AG04449 (cell line): ENCODE measurements at regions not wholly inside any gene's neighbourhood (a gene's known extent, or its start where the extent isn't known, plus 50 kb on each side); places are given as distances from the start of the nearest gene placed in this dataset.

Source experiments
- CTCF ChIA-PET: fragments of 350-600 bp; formaldehyde crosslinking; extraction: SDS; loops from one replicate; lab custom pipeline; 2021; ENCODE audit warnings: antibody characterized with exemption; lab: Yijun Ruan, JAX
- POLR2A ChIA-PET: fragments of 400-600, 350-600 bp; formaldehyde crosslinking; extraction: SDS; loops from one replicate; lab custom pipeline; 2020; ENCODE audit warnings: antibody characterized with exemption, inconsistent platforms; lab: Yijun Ruan, JAX
- DNase-seq: peaks from one replicate; pipeline ENCODE4 v3.0.0-alpha.2; 2010; ENCODE audit warnings: low read depth, low spot score
- H3K4me3 ChIP-seq: 2 replicates; pipeline ENCODE4 v1.5.1; 2011; ENCODE audit warnings: low read depth, mild to moderate bottlenecking, control low read depth, low read length
- TF ChIP-seq, protein P1 (sequence below): IDR thresholded peaks from one replicate; pipeline ENCODE4 v1.5.1; 2011; ENCODE audit warnings: mild to moderate bottlenecking, moderate library complexity, low read length, control low read depth, inconsistent platforms; ENCODE audit not compliant: insufficient read depth; ENCODE audit errors: missing control alignments

DNA sequence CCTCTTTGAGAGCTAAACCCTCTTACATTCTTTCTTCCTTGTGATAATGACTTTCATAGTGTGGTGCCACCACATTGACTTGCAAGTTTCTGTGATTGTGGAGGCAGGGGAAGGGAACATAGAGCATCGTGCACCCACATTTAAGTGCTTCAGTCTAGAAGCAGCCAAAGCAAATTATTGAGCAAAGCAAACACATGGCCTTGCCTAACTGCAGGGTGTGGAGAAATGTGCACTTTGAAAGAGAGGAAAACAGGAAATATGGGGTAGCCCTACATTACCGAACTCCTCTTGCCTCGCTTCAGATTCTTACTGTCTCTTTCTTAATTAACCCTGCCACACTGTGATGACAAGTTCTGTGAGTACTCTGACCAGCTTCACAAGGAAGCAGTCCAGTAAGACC lies 814.6 kb downstream of the SLC4A3 start:
- no peak overlapping the region for H3K4me3 ChIP-seq
- POLR2A ChIA-PET: no interaction called here
- CTCF ChIA-PET: interaction anchor here (1.7 kb wide), 1 partner anchor 10 kb away, joined by 4 read pairs; no protein-coding TSS in a partner anchor
- TF ChIP-seq, protein P1, sequence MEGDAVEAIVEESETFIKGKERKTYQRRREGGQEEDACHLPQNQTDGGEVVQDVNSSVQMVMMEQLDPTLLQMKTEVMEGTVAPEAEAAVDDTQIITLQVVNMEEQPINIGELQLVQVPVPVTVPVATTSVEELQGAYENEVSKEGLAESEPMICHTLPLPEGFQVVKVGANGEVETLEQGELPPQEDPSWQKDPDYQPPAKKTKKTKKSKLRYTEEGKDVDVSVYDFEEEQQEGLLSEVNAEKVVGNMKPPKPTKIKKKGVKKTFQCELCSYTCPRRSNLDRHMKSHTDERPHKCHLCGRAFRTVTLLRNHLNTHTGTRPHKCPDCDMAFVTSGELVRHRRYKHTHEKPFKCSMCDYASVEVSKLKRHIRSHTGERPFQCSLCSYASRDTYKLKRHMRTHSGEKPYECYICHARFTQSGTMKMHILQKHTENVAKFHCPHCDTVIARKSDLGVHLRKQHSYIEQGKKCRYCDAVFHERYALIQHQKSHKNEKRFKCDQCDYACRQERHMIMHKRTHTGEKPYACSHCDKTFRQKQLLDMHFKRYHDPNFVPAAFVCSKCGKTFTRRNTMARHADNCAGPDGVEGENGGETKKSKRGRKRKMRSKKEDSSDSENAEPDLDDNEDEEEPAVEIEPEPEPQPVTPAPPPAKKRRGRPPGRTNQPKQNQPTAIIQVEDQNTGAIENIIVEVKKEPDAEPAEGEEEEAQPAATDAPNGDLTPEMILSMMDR: no peak
- no peak for DNase-seq

DNA sequence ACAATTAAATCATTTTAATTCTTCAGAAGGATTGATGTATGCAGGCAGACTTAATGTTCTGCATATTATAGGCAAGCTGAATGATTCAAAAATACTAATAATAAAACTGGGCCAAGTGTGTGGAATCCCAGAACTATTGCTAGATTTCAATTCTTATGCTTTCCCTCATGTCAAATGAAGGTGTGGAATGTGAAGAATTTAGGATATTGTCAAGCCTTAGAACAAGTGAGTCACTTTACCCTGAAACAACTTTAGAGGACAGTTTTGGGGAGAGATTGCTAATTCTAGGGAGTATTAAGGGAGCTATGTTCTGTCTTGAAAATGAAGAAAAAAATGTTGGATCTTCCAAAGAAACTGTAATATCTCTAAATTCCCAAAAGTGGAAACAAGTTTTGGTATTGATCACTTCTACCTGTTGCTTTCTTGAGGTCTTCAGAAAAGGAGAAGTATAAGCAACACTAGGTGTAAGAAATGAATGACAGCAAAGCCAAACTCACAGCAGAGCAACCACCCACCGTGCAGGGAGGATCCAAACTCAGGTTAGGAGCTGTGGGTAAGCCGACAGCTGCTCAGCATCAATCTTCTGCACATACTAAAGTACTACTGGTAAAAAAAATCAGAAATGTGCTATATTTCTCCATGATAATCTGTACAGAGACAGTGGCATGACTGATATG lies 818.1 kb downstream of the SLC4A3 start:
- no peak for DNase-seq
- H3K4me3 ChIP-seq: no peak overlapping the region
- POLR2A ChIA-PET: no interaction called here
- CTCF ChIA-PET: no interaction called here
- TF ChIP-seq, protein P1: no peak

DNA sequence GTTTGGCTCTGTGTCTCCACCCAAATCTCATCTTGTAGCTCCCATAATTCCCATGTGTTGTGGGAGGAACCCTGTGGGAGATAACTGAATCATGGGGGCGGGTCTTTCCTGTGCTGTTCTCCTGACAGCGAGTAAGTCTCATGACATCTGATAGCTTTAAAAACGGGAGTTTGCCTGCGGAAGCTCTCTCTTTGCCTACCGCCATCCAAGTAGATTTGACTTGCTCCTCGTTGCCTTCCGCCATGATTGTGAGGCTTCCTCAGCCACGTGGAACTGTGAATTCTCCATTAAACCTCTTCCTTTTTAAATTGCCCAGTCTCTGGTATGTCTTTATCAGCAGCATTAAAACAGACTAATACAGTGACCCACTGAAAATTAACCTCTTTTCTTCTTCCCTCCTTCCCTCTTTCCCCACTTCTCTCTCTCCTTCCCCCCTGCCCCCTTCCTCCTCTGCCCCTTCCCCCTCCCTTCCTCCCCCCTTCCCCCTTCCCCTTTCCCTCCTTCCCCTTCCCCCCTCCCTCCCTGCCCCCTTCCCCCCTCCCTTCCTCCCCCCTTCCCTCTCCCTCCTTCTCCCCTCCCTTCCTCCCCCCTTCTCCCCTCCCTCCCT lies 818.8 kb downstream of the SLC4A3 start:
- DNase-seq: no peak
- CTCF ChIA-PET: no interaction called here
- TF ChIP-seq, protein P1: no peak
- POLR2A ChIA-PET: no interaction called here
- H3K4me3 ChIP-seq: no peak overlapping the region

DNA sequence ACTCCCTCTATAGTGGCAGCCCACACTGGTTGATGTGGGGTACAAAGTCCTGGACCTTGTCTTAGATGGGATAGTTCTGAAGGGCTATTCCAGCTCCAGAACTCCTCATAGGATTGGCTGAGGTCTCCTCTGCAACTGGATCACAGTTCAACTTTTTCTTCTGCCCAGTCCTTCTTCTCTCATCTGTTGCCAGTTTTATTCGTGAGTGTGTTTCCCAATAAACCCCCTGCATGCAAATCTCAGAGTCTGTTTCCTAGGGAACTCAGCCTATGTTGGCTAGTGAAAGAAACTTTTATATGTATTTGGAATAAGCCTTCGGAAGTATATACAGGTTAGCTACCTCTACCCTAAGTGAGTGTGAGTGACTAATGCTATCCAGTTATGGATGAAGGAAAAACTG lies 823.4 kb downstream of the SLC4A3 start:
- TF ChIP-seq, protein P1: no peak
- no peak overlapping the region for H3K4me3 ChIP-seq
- no peak for DNase-seq
- CTCF ChIA-PET: no interaction called here
- POLR2A ChIA-PET: no interaction called here

DNA sequence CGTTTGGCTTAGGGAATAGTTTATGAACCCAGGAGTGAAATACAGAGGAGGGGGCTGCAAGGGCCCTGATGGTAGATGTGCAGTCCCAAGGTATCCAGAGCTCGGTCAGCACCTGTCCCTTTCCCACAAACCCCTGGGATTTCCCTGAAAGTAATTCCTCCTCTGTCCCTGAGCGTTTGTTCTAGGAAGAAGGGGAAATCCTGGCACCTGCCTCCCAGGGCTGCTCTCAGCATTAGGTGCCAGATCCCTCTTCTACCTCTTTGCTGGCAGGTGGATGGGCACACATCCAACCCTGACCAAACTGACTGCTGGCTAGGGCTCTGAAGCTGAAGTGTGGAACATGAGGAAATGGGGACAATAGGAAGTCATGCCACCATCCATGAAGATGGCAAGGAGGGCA lies 824.0 kb downstream of the SLC4A3 start:
- DNase-seq: no peak
- POLR2A ChIA-PET: no interaction called here
- CTCF ChIA-PET: no interaction called here
- no peak overlapping the region for H3K4me3 ChIP-seq
- TF ChIP-seq, protein P1: no peak

DNA sequence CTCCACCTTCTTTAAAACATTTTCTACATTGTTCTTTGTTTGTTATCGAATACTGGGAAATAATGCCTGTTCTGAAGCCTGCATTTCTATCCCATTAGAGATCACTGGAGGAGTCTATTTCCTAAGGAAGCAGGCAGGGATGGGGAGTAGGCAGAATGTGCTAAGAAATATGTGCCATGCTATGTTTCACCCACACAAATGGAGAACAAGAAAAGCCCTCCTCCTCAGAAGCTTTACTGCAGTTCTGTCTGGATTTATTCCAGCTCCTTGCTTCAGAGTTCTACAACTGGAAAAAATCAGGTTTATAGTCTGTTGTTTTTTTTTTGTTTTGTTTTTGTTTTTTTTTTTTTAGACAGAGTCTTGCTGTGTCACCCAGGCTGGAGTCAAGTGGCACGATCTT lies 825.1 kb downstream of the SLC4A3 start:
- ChIA-PET POLR2A (interaction anchor here (0.5 to 0.6 kb wide), 2 partner anchors 61 to 491 kb away, joined by 3 read pairs; no protein-coding TSS in a partner anchor), CTCF (no interaction called here)
- TF ChIP-seq, protein P1: no peak
- no peak for DNase-seq
- no peak overlapping the region for H3K4me3 ChIP-seq
